Keratinocyte (primary cell): ENCODE measurements at regions not wholly inside any gene's neighbourhood (a gene's known extent, or its start where the extent isn't known, plus 50 kb on each side); places are given as distances from the start of the nearest gene placed in this dataset.

ENCODE experiments used
- DNase-seq: peaks from one replicate; pipeline ENCODE4 v3.0.0-alpha.2; 2011; ENCODE audit warnings: low read depth, missing footprints, low spot score
- FAIRE-seq: peaks from 2 replicates; lab custom pipeline; 2011; peaks lifted over from hg19 to GRCh38; lab: Jason Lieb, UNC
- H2AFZ ChIP-seq: 2 replicates; pipeline ENCODE4 v1.6.0; 2012; ENCODE audit warnings: low read length, control low read depth, inconsistent platforms; ENCODE audit not compliant: control insufficient read depth
- H3K27ac ChIP-seq: 2 replicates; pipeline ENCODE4 v1.5.1; 2011; ENCODE audit warnings: low read length; ENCODE audit not compliant: control insufficient read depth, insufficient read depth
- H3K27me3 ChIP-seq: 3 replicates; pipeline ENCODE4 v1.6.0; 2011; ENCODE audit warnings: low read length; ENCODE audit not compliant: control insufficient read depth, insufficient read depth; ENCODE audit errors: extremely low read depth
- H3K36me3 ChIP-seq, 2 experiments: 2 replicates in 1 of 2; 3 replicates in 1 of 2; pipeline ENCODE4 v1.5.1; 2011; ENCODE audit warnings: low read length in 2 of 2, mild to moderate bottlenecking in 1 of 2; ENCODE audit not compliant: control insufficient read depth in 2 of 2, insufficient read depth in 2 of 2; ENCODE audit errors: extremely low read depth in 1 of 2
- H3K4me1 ChIP-seq: 3 replicates; pipeline ENCODE4 v1.5.1; 2011; ENCODE audit warnings: low read length; ENCODE audit not compliant: control insufficient read depth, insufficient read depth; ENCODE audit errors: extremely low read depth
- H3K4me2 ChIP-seq: 3 replicates; pipeline ENCODE4 v1.6.0; 2011; ENCODE audit warnings: low read depth, low read length; ENCODE audit not compliant: control insufficient read depth, insufficient read depth; ENCODE audit errors: extremely low read depth
- H3K4me3 ChIP-seq, 3 experiments: fragments of 200-600 bp in 1 of 3; sonication (generic) in 1 of 3; 2 replicates in 2 of 3; 3 replicates in 1 of 3; pipeline ENCODE4 v1.5.1; 2011 to 2016; ENCODE audit warnings: low read length in 3 of 3, mild to moderate bottlenecking in 3 of 3, control low read depth in 2 of 3, inconsistent platforms in 1 of 3, low read depth in 1 of 3, mixed read lengths in 1 of 3, mixed run types in 1 of 3, moderate library complexity in 1 of 3; ENCODE audit not compliant: control insufficient read depth in 2 of 3, insufficient read depth in 2 of 3; ENCODE audit errors: extremely low read depth in 1 of 3
- H3K79me2 ChIP-seq: 2 replicates; pipeline ENCODE4 v1.6.0; 2012; ENCODE audit warnings: low read length; ENCODE audit not compliant: control insufficient read depth, insufficient read depth
- H3K9ac ChIP-seq: 3 replicates; pipeline ENCODE4 v1.6.0; 2011; ENCODE audit warnings: low read length; ENCODE audit not compliant: control insufficient read depth, insufficient read depth; ENCODE audit errors: extremely low read depth
- H3K9me1 ChIP-seq: 3 replicates; pipeline ENCODE4 v1.6.0; 2011; ENCODE audit warnings: low read length; ENCODE audit not compliant: control insufficient read depth, insufficient read depth; ENCODE audit errors: extremely low read depth
- H3K9me3 ChIP-seq: 2 replicates; pipeline ENCODE4 v1.5.1; 2012; ENCODE audit warnings: low read depth, low read length; ENCODE audit not compliant: control insufficient read depth
- H4K20me1 ChIP-seq: 3 replicates; pipeline ENCODE4 v1.6.0; 2011; ENCODE audit warnings: low read length; ENCODE audit not compliant: control insufficient read depth, insufficient read depth; ENCODE audit errors: extremely low read depth
- CTCF ChIP-seq, 3 experiments: IDR thresholded peaks in 1 of 3; conservative IDR thresholded peaks in 1 of 3; optimal IDR thresholded peaks in 1 of 3; 2 replicates in 2 of 3; 3 replicates in 1 of 3; pipeline versions ENCODE3 to v1.5.1; 2011; ENCODE audit warnings: low read length in 3 of 3, mild to moderate bottlenecking in 3 of 3, moderate library complexity in 2 of 3, control low read depth in 1 of 3, inconsistent platforms in 1 of 3; ENCODE audit not compliant: insufficient read depth in 2 of 3; ENCODE audit errors: extremely low read depth in 1 of 3
- EZH2 ChIP-seq: IDR thresholded peaks from one replicate; pipeline ENCODE4 v1.6.1; 2012; ENCODE audit warnings: inconsistent platforms, mild to moderate bottlenecking, low read length, moderate library complexity
- dilution Hi-C: fragments of 300-500 bp; cut with MboI; formaldehyde crosslinking; loops from one replicate; pipeline ENCODE4 v1.7.0; 2020; ENCODE audit warnings: low sequenced_read_pairs; ENCODE audit not compliant: extremely low pct_ligation_motif_present

- no peaks in the 10 kb centered on the region for H3K36me3 ChIP-seq
- DNase-seq (no peak), FAIRE-seq (no peak)
- H3K4me1 ChIP-seq = no peaks in the 10 kb centered on the region
- H3K9me1 ChIP-seq = no peaks in the 10 kb centered on the region
- H3K27me3 ChIP-seq = no peaks in the 10 kb centered on the region
- H3K79me2 ChIP-seq = no peaks in the 10 kb centered on the region
- H3K4me3 ChIP-seq = no peak overlapping the region
- no peak overlapping the region for H3K9ac ChIP-seq
- H2AFZ ChIP-seq = no peak overlapping the region
- no peak overlapping the region for H3K4me2 ChIP-seq
- H4K20me1 ChIP-seq = no peaks in the 10 kb centered on the region
- H3K9me3 ChIP-seq = no peaks in the 10 kb centered on the region
- H3K27ac ChIP-seq = no peak overlapping the region
- TF ChIP-seq CTCF (optimal IDR thresholded peaks at IDR 0.05 in 1 of 3, IDR thresholded peaks at IDR 0.05 in 1 of 3, conservative IDR thresholded peaks at IDR 0.05 in 1 of 3; ENCODE audit: extremely low read depth in 1 of 3, insufficient read depth in 2 of 3, low read length in 3 of 3) = no peak
- no peak for TF ChIP-seq EZH2
- dilution Hi-C loops = no loop called here
Measured at GRCh38 chr3:86744051-86744450, 246.9 kb downstream of the VGLL3 start.

GRCh38 chr3:86743233-86743632 is 247.7 kb downstream of the VGLL3 start:
- Histone ChIP-seq H3K36me3 (no peaks in the 10 kb centered on the region), H3K79me2 (no peaks in the 10 kb centered on the region), H3K4me1 (no peaks in the 10 kb centered on the region), H3K9me3 (no peaks in the 10 kb centered on the region), H3K4me3 (no peak overlapping the region), H3K4me2 (no peak overlapping the region), H3K9me1 (no peaks in the 10 kb centered on the region), H3K27me3 (no peaks in the 10 kb centered on the region), H3K9ac (no peak overlapping the region), H2AFZ (no peak overlapping the region), H4K20me1 (no peaks in the 10 kb centered on the region), H3K27ac (no peak overlapping the region)
- FAIRE-seq (no peak), DNase-seq (no peak)
- dilution Hi-C loops = no loop called here
- TF ChIP-seq EZH2 = no peak
- TF ChIP-seq CTCF (optimal IDR thresholded peaks at IDR 0.05 in 1 of 3, IDR thresholded peaks at IDR 0.05 in 1 of 3, conservative IDR thresholded peaks at IDR 0.05 in 1 of 3; ENCODE audit: extremely low read depth in 1 of 3, insufficient read depth in 2 of 3, low read length in 3 of 3) = no peak
